NCI-H2227 treated with DMSO at 0.1 percent for 48 hours (cell line): ENCODE measurements at regions not wholly inside any gene's neighbourhood (a gene's known extent, or its start where the extent isn't known, plus 50 kb on each side); places are given as distances from the start of the nearest gene placed in this dataset.
A peak's percentile ranks its signal among the peaks of the same experiment; 100 is the strongest.

ENCODE experiments used
- DNase-seq: peaks from one replicate; lab custom pipeline; 2025; lab: John Stamatoyannopoulos, UW

GRCh38 chr3:42012935-42013690, 51.2 kb upstream of the ULK4 start:
- DNase-seq: peak; percentile 11

- DNase-seq: no peak
Observed at GRCh38 chr3:42012383-42012934, 50.6 kb upstream of the ULK4 start.
